ENCODE measurements at regions not wholly inside any gene's neighbourhood (a gene's known extent, or its start where the extent isn't known, plus 50 kb on each side); places are given as distances from the start of the nearest gene placed in this dataset.

- Histone ChIP-seq H3K4me1 (ENCODE audit: control insufficient read depth, insufficient read depth, low read length) (no peaks in the 10 kb centered on the region), H3K9me3 (ENCODE audit: control insufficient read depth, insufficient read depth, low read length) (peaks cover 25% of the 10 kb centered on the region), H3K4ac (ENCODE audit: low read depth, low read length) (no peak overlapping the region), H2BK120ac (ENCODE audit: low read depth, low read length) (no peak overlapping the region), H3K4me3 (ENCODE audit: insufficient read depth, low read depth, low read length) (no peak overlapping the region), H3K23ac (ENCODE audit: low read depth, low read length) (no peak overlapping the region), H3K4me2 (ENCODE audit: low read depth, low read length) (no peak overlapping the region), H3K14ac (replicated peaks; ENCODE audit: low read depth, low read length) (no peak overlapping the region), H3K27ac (ENCODE audit: insufficient read depth, low read length) (no peak overlapping the region), H2BK5ac (ENCODE audit: low read depth, low read length, poor library complexity, severe bottlenecking) (no peak overlapping the region), H3K56ac (ENCODE audit: extremely low read depth, insufficient read depth, low read length) (no peak overlapping the region), H2BK20ac (ENCODE audit: low read depth, low read length) (no peak overlapping the region), H2BK15ac (ENCODE audit: low read depth, low read length) (no peak overlapping the region), H3K36me3 (ENCODE audit: control insufficient read depth, insufficient read depth, low read length) (no peaks in the 10 kb centered on the region), H3K18ac (ENCODE audit: low read depth, low read length) (no peak overlapping the region), H3K9ac (ENCODE audit: low read depth, low read length) (no peak overlapping the region), H4K20me1 (ENCODE audit: insufficient read depth, low read length) (no peaks in the 10 kb centered on the region), H3K27me3 (ENCODE audit: control insufficient read depth, insufficient read depth, low read length) (no peaks in the 10 kb centered on the region), H2AFZ (replicated peaks; ENCODE audit: low read length, poor library complexity) (no peak overlapping the region), H4K5ac (ENCODE audit: low read depth, low read length) (no peak overlapping the region), H4K8ac (ENCODE audit: low read depth in 2 of 2, low read length in 2 of 2) (no peak overlapping the region), H2AK5ac (ENCODE audit: low read depth, low read length) (no peak overlapping the region), H2AK9ac (replicated peaks; ENCODE audit: low read depth, low read length, poor library complexity) (no peak overlapping the region), H4K91ac (ENCODE audit: insufficient read depth, low read depth, low read length) (no peak overlapping the region), H3K79me1 (ENCODE audit: low read depth in 1 of 2, low read length in 2 of 2) (no peaks in the 10 kb centered on the region), H3K9me1 (ENCODE audit: insufficient read depth, low read length) (no peaks in the 10 kb centered on the region)
- BruUV-seq (replicated peaks): no TSS peak
- no peak for DNase-seq
- no CpG with 5 or more reads among the region's 8 CpGs for WGBS, 2 experiments (ENCODE audit: extremely low coverage in 2 of 2, insufficient read length in 1 of 2)
- in situ Hi-C loops (cut with MboI; ENCODE audit: low sequenced_read_pairs): no loop called here
- no peak for ATAC-seq (ENCODE audit: low read depth)
- CTCF ChIA-PET: no interaction called here
- intact Hi-C loops (cut with micrococcal nuclease): no loop called here
- dilution Hi-C loops (cut with HindIII; ENCODE audit: low sequenced_read_pairs, unreplicated experiment): no loop called here
- TF ChIP-seq MXI1 (IDR thresholded peaks at IDR 0.05; ENCODE audit: borderline replicate concordance, low read depth, low read length) (no peak), RFX5 (IDR thresholded peaks at IDR 0.05; ENCODE audit: low read depth, low read length) (no peak), RCOR1 (IDR thresholded peaks at IDR 0.05; ENCODE audit: insufficient replicate concordance, low read length) (no peak), FOS (IDR thresholded peaks at IDR 0.05; ENCODE audit: low read depth, low read length) (no peak), CHD1 (IDR thresholded peaks at IDR 0.05; ENCODE audit: low read depth, low read length) (no peak), CTCF (conservative IDR thresholded peaks at IDR 0.05; ENCODE audit: low read depth, low read length) (no peak), CEBPB (IDR thresholded peaks at IDR 0.05; ENCODE audit: low read depth, low read length) (no peak), POLR2A (IDR thresholded peaks at IDR 0.05; ENCODE audit: low read depth, low read length) (no peak), ELK1 (IDR thresholded peaks at IDR 0.05; ENCODE audit: borderline replicate concordance, low read depth, low read length) (no peak), SMC3 (IDR thresholded peaks at IDR 0.05; ENCODE audit: low read depth, low read length) (no peak), BHLHE40 (IDR thresholded peaks at IDR 0.05; ENCODE audit: low read depth, low read length) (no peak), MAFK (IDR thresholded peaks at IDR 0.05; ENCODE audit: low read depth, low read length) (no peak)
- POLR2A ChIA-PET (ENCODE audit: unreplicated experiment): no interaction called here
These were observed 487.3 kb downstream of the BRD1 start for GRCh38 chr22:49340406-49340805.

Measured in IMR-90 (cell line).